Nephron (organoid): ENCODE measurements at regions not wholly inside any gene's neighbourhood (a gene's known extent, or its start where the extent isn't known, plus 50 kb on each side); places are given as distances from the start of the nearest gene placed in this dataset.

Source experiments
- H3K27ac Mint-ChIP-seq, 3 experiments: 2 replicates each; pipeline ENCODE4 v1.8.0; 2020; ENCODE audit warnings: mixed read lengths in 3 of 3, mild to moderate bottlenecking in 2 of 3, moderate library complexity in 1 of 3
- H3K27me3 Mint-ChIP-seq: 2 replicates; pipeline ENCODE4 v1.8.0; 2021; ENCODE audit warnings: low read depth, mild to moderate bottlenecking, moderate library complexity, mixed read lengths
- H3K36me3 Mint-ChIP-seq: 2 replicates; pipeline ENCODE4 v1.8.0; 2020; ENCODE audit warnings: low read depth, mixed read lengths
- H3K4me1 Mint-ChIP-seq: 2 replicates; pipeline ENCODE4 v1.8.0; 2020; ENCODE audit warnings: mixed read lengths
- H3K4me3 Mint-ChIP-seq, 3 experiments: 2 replicates each; pipeline ENCODE4 v1.8.0; 2020; ENCODE audit warnings: mild to moderate bottlenecking in 3 of 3, mixed read lengths in 3 of 3, moderate library complexity in 2 of 3
- H3K9me3 Mint-ChIP-seq: 2 replicates; pipeline ENCODE4 v1.8.0; 2020; ENCODE audit warnings: mixed read lengths
- TF ChIP-seq, protein P1 (sequence below), 3 experiments: fragments of 200-600 bp; sonication (generic); IDR thresholded peaks; one replicate each; pipeline ENCODE4 v1.5.0; 2021; ENCODE audit warnings: antibody characterized with exemption in 3 of 3; ENCODE audit not compliant: unreplicated experiment in 3 of 3

DNA sequence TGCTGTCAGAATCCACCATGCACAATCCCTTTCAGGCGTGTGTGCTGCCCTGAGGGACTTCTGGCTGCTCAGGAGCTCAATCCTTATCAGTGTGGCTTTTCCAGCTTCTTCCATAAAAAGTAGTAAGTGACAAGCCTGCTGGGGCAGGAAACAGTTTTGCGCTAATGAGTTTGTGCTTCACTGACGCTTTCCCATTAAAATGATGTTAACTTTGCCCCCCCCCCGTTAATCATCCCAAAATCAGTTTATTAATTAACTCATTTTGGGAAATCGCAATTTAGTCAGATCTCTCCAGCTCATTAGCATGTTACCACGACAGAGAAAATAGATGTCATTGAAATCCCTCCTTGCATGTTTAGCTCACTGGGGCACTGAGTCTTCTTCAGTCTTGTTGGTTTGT lies 186.5 kb upstream of the TENM4 start:
- Mint-ChIP-seq H3K9me3 (no peaks in the 10 kb centered on the region), H3K27ac (no peak overlapping the region), H3K36me3 (no peaks in the 10 kb centered on the region), H3K27me3 (peaks cover 17% of the 10 kb centered on the region), H3K4me1 (no peaks in the 10 kb centered on the region), H3K4me3 (no peak overlapping the region)
- TF ChIP-seq, protein P1, sequence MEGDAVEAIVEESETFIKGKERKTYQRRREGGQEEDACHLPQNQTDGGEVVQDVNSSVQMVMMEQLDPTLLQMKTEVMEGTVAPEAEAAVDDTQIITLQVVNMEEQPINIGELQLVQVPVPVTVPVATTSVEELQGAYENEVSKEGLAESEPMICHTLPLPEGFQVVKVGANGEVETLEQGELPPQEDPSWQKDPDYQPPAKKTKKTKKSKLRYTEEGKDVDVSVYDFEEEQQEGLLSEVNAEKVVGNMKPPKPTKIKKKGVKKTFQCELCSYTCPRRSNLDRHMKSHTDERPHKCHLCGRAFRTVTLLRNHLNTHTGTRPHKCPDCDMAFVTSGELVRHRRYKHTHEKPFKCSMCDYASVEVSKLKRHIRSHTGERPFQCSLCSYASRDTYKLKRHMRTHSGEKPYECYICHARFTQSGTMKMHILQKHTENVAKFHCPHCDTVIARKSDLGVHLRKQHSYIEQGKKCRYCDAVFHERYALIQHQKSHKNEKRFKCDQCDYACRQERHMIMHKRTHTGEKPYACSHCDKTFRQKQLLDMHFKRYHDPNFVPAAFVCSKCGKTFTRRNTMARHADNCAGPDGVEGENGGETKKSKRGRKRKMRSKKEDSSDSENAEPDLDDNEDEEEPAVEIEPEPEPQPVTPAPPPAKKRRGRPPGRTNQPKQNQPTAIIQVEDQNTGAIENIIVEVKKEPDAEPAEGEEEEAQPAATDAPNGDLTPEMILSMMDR (IDR thresholded peaks at IDR 0.05; ENCODE audit: unreplicated experiment in 3 of 3) = no peak

DNA sequence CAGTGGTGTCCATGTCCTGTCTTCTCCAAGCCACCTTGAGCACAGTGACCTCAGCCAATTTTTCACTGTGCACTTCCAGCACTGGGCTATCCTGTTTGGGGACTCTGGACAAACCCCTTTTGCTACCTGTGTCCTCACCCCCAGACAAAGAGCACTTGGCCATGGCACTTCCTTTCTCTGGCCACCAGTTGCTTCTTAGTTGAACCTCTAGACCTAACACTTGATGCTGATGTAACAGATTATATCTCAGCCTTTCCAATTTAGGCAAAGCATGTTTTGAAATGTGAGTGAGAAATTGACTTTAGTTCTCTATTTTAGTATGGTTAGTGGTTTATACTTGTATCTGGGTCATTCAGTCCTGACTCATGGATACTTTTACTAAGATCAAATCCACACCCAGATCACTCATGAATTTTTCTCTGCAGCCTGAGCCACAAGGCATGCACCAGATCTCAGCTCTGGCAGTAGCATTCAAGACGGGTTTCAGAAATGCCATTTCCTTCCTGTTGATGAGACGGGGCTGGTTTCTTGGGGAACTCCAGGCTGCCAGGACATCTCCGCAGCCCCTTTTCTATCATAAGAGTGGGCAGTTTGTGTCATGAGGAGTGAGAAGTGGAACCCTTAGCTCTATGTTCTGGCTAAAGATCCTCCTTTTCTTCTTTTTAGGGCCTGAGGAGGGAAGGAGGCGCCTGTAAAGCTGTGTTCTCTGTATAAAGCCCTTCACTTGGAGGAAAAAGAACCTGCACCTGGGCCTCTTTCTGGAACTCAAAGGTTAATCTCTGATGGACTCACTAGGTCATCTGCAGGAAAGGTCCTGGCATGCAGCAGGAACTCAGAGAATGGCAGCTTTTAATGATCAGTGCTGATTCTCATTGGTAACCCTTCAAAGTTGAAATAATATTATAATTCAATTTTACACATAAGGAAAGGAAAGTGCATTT lies 185.6 kb upstream of the TENM4 start:
- Mint-ChIP-seq H3K27ac (no peak overlapping the region), H3K27me3 (peaks cover 21% of the 10 kb centered on the region), H3K9me3 (no peaks in the 10 kb centered on the region), H3K4me1 (no peaks in the 10 kb centered on the region), H3K4me3 (no peak overlapping the region), H3K36me3 (no peaks in the 10 kb centered on the region)
- TF ChIP-seq, protein P1 (IDR thresholded peaks at IDR 0.05; ENCODE audit: unreplicated experiment in 3 of 3) = no peak

DNA sequence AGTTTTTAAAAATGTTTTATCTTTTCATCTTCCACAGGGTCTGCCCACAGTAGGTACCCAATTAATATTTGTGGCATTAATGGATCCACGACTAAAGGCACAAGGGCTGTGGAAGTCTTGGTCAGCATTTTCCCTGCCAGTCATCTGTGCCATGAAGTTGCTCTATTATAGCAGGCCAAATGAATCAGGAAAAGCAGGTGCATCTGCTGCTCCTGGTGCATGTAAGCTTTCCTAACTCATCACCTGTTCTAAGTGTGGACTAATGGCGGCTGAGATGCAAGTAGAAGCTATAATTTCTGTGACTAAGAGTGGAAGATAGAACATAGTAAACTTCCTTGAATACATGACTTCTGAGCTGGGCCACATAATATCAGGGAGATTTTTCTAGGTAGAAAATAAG lies 182.5 kb upstream of the TENM4 start:
- TF ChIP-seq, protein P1 (IDR thresholded peaks at IDR 0.05; ENCODE audit: unreplicated experiment in 3 of 3) = no peak
- no peaks in the 10 kb centered on the region for H3K9me3 Mint-ChIP-seq
- H3K36me3 Mint-ChIP-seq = no peaks in the 10 kb centered on the region
- no peak overlapping the region for H3K4me3 Mint-ChIP-seq
- no peaks in the 10 kb centered on the region for H3K4me1 Mint-ChIP-seq
- peaks cover 41% of the 10 kb centered on the region for H3K27me3 Mint-ChIP-seq
- no peak overlapping the region for H3K27ac Mint-ChIP-seq

DNA sequence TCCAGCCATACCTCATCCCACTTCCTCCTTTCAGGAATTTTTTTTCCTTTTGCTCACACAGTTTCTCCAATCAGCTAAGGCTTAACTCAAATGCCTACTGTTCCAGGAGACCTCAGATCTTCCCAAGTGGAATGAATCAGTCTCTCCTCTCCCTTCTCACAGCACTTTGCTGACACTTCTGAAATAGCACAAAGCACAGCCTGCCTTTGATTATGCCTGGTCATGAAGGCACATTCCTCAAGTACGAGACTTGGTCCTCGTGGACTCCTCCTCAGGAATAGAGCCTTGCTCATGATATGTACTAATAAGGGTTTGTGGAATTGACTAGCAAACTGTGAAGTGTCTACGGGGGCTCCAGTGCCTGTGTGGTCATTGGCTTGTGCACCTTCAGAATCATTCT lies 176.7 kb upstream of the TENM4 start:
- Mint-ChIP-seq H3K4me3 (no peak overlapping the region), H3K27me3 (peaks cover 48% of the 10 kb centered on the region), H3K27ac (no peak overlapping the region), H3K4me1 (peaks cover 5% of the 10 kb centered on the region), H3K36me3 (no peaks in the 10 kb centered on the region), H3K9me3 (no peaks in the 10 kb centered on the region)
- TF ChIP-seq, protein P1 (IDR thresholded peaks at IDR 0.05; ENCODE audit: unreplicated experiment in 3 of 3) = no peak

DNA sequence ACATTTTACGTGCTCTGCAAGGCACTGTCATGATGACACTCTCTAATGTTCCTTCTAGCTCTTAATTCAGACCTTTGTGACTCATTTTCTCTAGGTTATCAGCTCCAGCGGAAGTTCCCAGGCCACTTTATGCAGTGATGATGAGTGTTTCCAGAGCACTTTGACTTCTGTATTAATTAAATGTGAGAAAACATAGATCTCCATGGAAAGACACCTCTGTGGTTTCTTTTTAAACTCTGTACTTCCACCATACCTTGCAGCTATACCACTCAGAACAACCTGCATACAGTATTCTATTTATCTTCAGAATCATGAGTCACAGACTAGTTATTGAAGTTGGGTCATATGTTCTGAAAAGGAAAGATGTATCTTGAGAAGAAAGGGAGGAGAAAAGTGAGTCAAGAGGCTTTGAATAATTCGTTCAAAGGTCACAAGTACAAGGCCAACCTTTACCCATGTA lies 175.6 kb upstream of the TENM4 start:
- TF ChIP-seq, protein P1 (IDR thresholded peaks at IDR 0.05; ENCODE audit: unreplicated experiment in 3 of 3) = no peak
- Mint-ChIP-seq H3K4me3 (no peak overlapping the region), H3K9me3 (no peaks in the 10 kb centered on the region), H3K27me3 (peaks cover 43% of the 10 kb centered on the region), H3K4me1 (peaks cover 9% of the 10 kb centered on the region), H3K27ac (no peak overlapping the region), H3K36me3 (no peaks in the 10 kb centered on the region)

DNA sequence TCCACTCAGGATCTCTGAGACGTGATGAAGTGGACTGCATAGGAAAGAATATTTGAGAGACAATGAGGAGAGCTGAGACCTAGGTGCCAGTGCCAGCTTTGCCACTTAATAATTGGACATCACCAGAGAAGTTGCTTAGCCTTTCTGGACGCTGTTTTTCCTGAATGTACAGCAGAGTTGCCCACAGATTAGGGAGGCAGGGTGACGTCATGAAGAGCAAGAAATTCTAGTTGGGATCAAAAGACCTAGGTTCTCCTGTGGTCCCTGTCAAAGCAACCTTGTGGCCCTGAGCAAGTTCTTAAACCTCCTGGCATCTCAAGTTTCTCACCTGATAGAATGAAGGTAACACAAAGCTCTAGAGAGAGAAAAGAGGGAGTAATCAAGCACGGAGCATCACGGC lies 174.6 kb upstream of the TENM4 start:
- H3K27me3 Mint-ChIP-seq = peaks cover 33% of the 10 kb centered on the region
- TF ChIP-seq, protein P1 (IDR thresholded peaks at IDR 0.05; ENCODE audit: unreplicated experiment in 3 of 3) = no peak
- H3K9me3 Mint-ChIP-seq = no peaks in the 10 kb centered on the region
- H3K4me1 Mint-ChIP-seq = peaks cover 14% of the 10 kb centered on the region
- no peak overlapping the region for H3K27ac Mint-ChIP-seq
- no peak overlapping the region for H3K4me3 Mint-ChIP-seq
- H3K36me3 Mint-ChIP-seq = no peaks in the 10 kb centered on the region
